HFF-Myc (cell line): ENCODE measurements at regions not wholly inside any gene's neighbourhood (a gene's known extent, or its start where the extent isn't known, plus 50 kb on each side); places are given as distances from the start of the nearest gene placed in this dataset.

Experiments
- DNase-seq: peaks from one replicate; pipeline ENCODE4 v3.0.0-alpha.2; 2011; ENCODE audit warnings: low read depth; ENCODE audit errors: extremely low read depth
- H3K4me3 ChIP-seq: replicated peaks from 2 replicates; pipeline ENCODE4 v1.5.1; 2011; ENCODE audit warnings: low read depth, mild to moderate bottlenecking, control low read depth, low read length
- CTCF ChIP-seq: IDR thresholded peaks from 2 replicates; pipeline ENCODE4 v1.5.1; 2012; ENCODE audit warnings: mild to moderate bottlenecking, low read depth, low read length, control low read depth; ENCODE audit errors: missing control alignments

GRCh38 chr5:136924490-136924889, 559.1 kb upstream of the TRPC7 start:
- DNase-seq: no peak
- no peak overlapping the region for H3K4me3 ChIP-seq
- no peak for TF ChIP-seq CTCF

GRCh38 chr5:136910625-136911024, 545.3 kb upstream of the TRPC7 start:
- DNase-seq: no peak
- H3K4me3 ChIP-seq: no peak overlapping the region
- TF ChIP-seq CTCF: no peak

GRCh38 chr5:136909906-136910305, 544.6 kb upstream of the TRPC7 start:
- TF ChIP-seq CTCF: no peak
- no peak for DNase-seq
- H3K4me3 ChIP-seq: no peak overlapping the region

GRCh38 chr5:136907371-136907770, 542.0 kb upstream of the TRPC7 start:
- no peak for DNase-seq
- no peak for TF ChIP-seq CTCF
- no peak overlapping the region for H3K4me3 ChIP-seq

- DNase-seq: no peak
- no peak overlapping the region for H3K4me3 ChIP-seq
- no peak for TF ChIP-seq CTCF
Observed at GRCh38 chr5:136906545-136906944, 541.2 kb upstream of the TRPC7 start.

GRCh38 chr5:136905571-136905970, 540.2 kb upstream of the TRPC7 start:
- DNase-seq: no peak
- no peak for TF ChIP-seq CTCF
- no peak overlapping the region for H3K4me3 ChIP-seq

GRCh38 chr5:136894070-136894469, 528.7 kb upstream of the TRPC7 start:
- H3K4me3 ChIP-seq: no peak overlapping the region
- DNase-seq: no peak
- no peak for TF ChIP-seq CTCF
